OCI-LY7 (cell line): ENCODE measurements at regions not wholly inside any gene's neighbourhood (a gene's known extent, or its start where the extent isn't known, plus 50 kb on each side); places are given as distances from the start of the nearest gene placed in this dataset. TPM values are rescaled to one million over a fixed set of nuclear protein-coding genes. Genes with fewer than 3 reads are reported as not detected.

ENCODE experiments used
- BruUV-seq: library from RNA; stranded (reverse); fragments of 400-500 nt; replicated peaks from 2 replicates; lab custom pipeline; 2021; lab: Mats Ljungman, UMichigan
- CTCF ChIA-PET: fragments of 300-600 bp; sonication (Branson Sonifier 250); formaldehyde crosslinking; loops from one replicate; lab custom pipeline; 2022; ENCODE audit warnings: antibody characterized with exemption; ENCODE audit not compliant: unreplicated experiment; lab: Charles Lee
- POLR2A ChIA-PET: fragments of 300-600 bp; sonication (Branson Sonifier 250); formaldehyde crosslinking; loops from one replicate; lab custom pipeline; 2022; ENCODE audit warnings: antibody characterized with exemption; lab: Charles Lee
- DNase-seq: peaks from one replicate; pipeline ENCODE4 v3.0.0-alpha.2; 2015; ENCODE audit warnings: low spot score
- H2AFZ ChIP-seq: fragments of 200-600 bp; sonication (generic), shearing (Covaris generic); 2 replicates; pipeline ENCODE4 v1.6.1; 2014; ENCODE audit warnings: mild to moderate bottlenecking, antibody characterized with exemption, low read length, moderate library complexity
- H3K27ac ChIP-seq: fragments of 200-600 bp; sonication (generic); 2 replicates; pipeline ENCODE4 v1.5.1; 2014; ENCODE audit warnings: mixed run types, low read depth, mild to moderate bottlenecking, moderate library complexity, low read length, inconsistent platforms; ENCODE audit not compliant: poor library complexity, severe bottlenecking
- H3K36me3 ChIP-seq: fragments of 200-600 bp; sonication (generic); 2 replicates; pipeline ENCODE4 v1.6.1; 2014; ENCODE audit warnings: mild to moderate bottlenecking, antibody characterized with exemption, low read length, moderate library complexity, mixed read lengths; ENCODE audit not compliant: insufficient read depth
- H3K4me1 ChIP-seq: fragments of 200-600 bp; sonication (generic); 2 replicates; pipeline ENCODE4 v1.5.1; 2014; ENCODE audit warnings: mild to moderate bottlenecking, low read length; ENCODE audit not compliant: insufficient read depth, poor library complexity, severe bottlenecking
- H3K4me2 ChIP-seq: fragments of 200-600 bp; sonication (generic); 2 replicates; pipeline ENCODE4 v1.6.1; 2014; ENCODE audit warnings: mild to moderate bottlenecking, low read length
- H3K4me3 ChIP-seq: fragments of 200-600 bp; sonication (generic); 2 replicates; pipeline ENCODE4 v1.5.1; 2014; ENCODE audit warnings: mild to moderate bottlenecking, low read depth, low read length; ENCODE audit not compliant: poor library complexity, severe bottlenecking
- H3K79me2 ChIP-seq: fragments of 200-600 bp; sonication (generic); 2 replicates; pipeline ENCODE4 v1.6.1; 2016; ENCODE audit warnings: low read depth, mild to moderate bottlenecking, low read length, moderate library complexity, mixed read lengths; ENCODE audit not compliant: insufficient read depth
- H3K9me2 ChIP-seq: fragments of 200-600 bp; sonication (generic); 2 replicates; pipeline ENCODE4 v1.6.1; 2016; ENCODE audit warnings: mild to moderate bottlenecking, low read length, mixed read lengths; ENCODE audit not compliant: insufficient read depth
- H3K9me3 ChIP-seq: fragments of 200-600 bp; sonication (generic); 2 replicates; pipeline ENCODE4 v1.6.1; 2014; ENCODE audit warnings: mild to moderate bottlenecking, mixed run types, low read length, mixed read lengths
- H4K20me1 ChIP-seq: fragments of 200-600 bp; sonication (generic); 2 replicates; pipeline ENCODE4 v1.6.1; 2014; ENCODE audit warnings: mild to moderate bottlenecking, antibody characterized with exemption, low read length, moderate library complexity, mixed read lengths; ENCODE audit not compliant: insufficient read depth
- CTCF ChIP-seq: fragments of 200-600 bp; sonication (generic); conservative IDR thresholded peaks from 2 replicates; pipeline ENCODE4 v1.5.1; 2014; ENCODE audit warnings: mild to moderate bottlenecking, antibody characterized with exemption, low read length, moderate library complexity, mixed read lengths
- EZH2phosphoT487 ChIP-seq: fragments of 200-600 bp; sonication (generic); IDR thresholded peaks from 2 replicates; pipeline ENCODE4 v1.6.1; 2018; ENCODE audit warnings: low read depth, borderline replicate concordance, mild to moderate bottlenecking, mixed run types, antibody characterized with exemption, low read length, moderate library complexity, mixed read lengths
- intact Hi-C: fragments of 100-400 bp; cut with micrococcal nuclease; formaldehyde crosslinking; loops from one replicate; pipeline ENCODE4 v1.10.0; 2022; ENCODE audit not compliant: unreplicated experiment
- small RNA-seq: library from RNA; depleted of rRNA; stranded (forward); fragments of <200 nt; gene quantifications from one replicate; pipeline ENCODE3, GENCODE V24; 2014

GRCh38 chr3:35562141-35562540 lies 77.2 kb upstream of the ARPP21 start:
- no peak overlapping the region for H2AFZ ChIP-seq
- no TSS peak for BruUV-seq
- H3K4me2 ChIP-seq: no peak overlapping the region
- H3K27ac ChIP-seq: no peak overlapping the region
- ChIA-PET CTCF (no interaction called here), POLR2A (interaction anchor here (0.7 to 1.5 kb wide), 2 partner anchors 9 to 18 kb away, joined by 3 to 4 read pairs; no protein-coding TSS in a partner anchor)
- intact Hi-C loops: no loop called here
- no peak for TF ChIP-seq CTCF
- H3K9me3 ChIP-seq: peaks cover 14% of the 10 kb centered on the region; the same call in 1 of the 2 replicates
- H3K36me3 ChIP-seq: no peaks in the 10 kb centered on the region
- H3K79me2 ChIP-seq: no peaks in the 10 kb centered on the region
- H4K20me1 ChIP-seq: no peaks in the 10 kb centered on the region
- no peak for DNase-seq
- no peaks in the 10 kb centered on the region for H3K4me1 ChIP-seq
- no peaks in the 10 kb centered on the region; the same call in 1 of the 2 replicates for H3K9me2 ChIP-seq
- H3K4me3 ChIP-seq: no peak overlapping the region

- Histone ChIP-seq H3K9me2 (no peaks in the 10 kb centered on the region; the same call in 1 of the 2 replicates), H2AFZ (no peak overlapping the region), H3K4me1 (no peaks in the 10 kb centered on the region), H4K20me1 (no peaks in the 10 kb centered on the region), H3K9me3 (no peaks in the 10 kb centered on the region), H3K79me2 (no peaks in the 10 kb centered on the region), H3K27ac (no peak overlapping the region), H3K4me2 (no peak overlapping the region), H3K36me3 (no peaks in the 10 kb centered on the region), H3K4me3 (no peak overlapping the region)
- BruUV-seq: no TSS peak
- ChIA-PET POLR2A (interaction anchor here (0.5 to 1.1 kb wide), 4 partner anchors 13 to 99 kb away, joined by 3 read pairs; no protein-coding TSS in a partner anchor), CTCF (no interaction called here)
- TF ChIP-seq CTCF (no peak), EZH2phosphoT487 (no peak)
- intact Hi-C loops: no loop called here
- DNase-seq: no peak
Observed at GRCh38 chr3:35565048-35565447, 74.3 kb upstream of the ARPP21 start.

Small RNA genes in the stretch of these regions (small RNA-seq; reads per million reads assigned to genes)
- not detected for gene RNU6-243P
